ENCODE measurements at regions not wholly inside any gene's neighbourhood (a gene's known extent, or its start where the extent isn't known, plus 50 kb on each side); places are given as distances from the start of the nearest gene placed in this dataset.
"Not testable (repeated sequence)": the region's sequence is repeated elsewhere in the genome, so short reads cannot be mapped to it uniquely, and the experiment has no call there.

DNA sequence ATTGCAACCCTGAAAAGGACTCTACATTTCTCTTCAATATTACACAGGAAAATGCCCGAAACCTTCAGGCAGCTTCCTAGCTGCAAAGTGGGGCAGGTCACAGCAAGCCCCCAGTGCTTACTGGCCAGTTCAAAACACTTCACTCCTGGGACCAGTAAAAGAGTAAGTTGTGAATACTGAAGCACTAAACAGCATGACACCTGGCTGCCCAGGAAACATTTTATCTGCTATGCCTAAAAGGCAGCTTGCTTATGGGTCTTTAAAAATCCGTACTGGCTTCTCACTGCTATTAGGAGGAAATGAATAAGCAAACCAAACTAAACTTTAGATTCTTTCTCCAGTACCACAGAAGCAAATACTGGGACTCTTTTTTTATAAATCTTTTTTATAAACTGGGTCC is 457.9 kb upstream of the ALCAM start:
- no peak for DNase-seq

DNA sequence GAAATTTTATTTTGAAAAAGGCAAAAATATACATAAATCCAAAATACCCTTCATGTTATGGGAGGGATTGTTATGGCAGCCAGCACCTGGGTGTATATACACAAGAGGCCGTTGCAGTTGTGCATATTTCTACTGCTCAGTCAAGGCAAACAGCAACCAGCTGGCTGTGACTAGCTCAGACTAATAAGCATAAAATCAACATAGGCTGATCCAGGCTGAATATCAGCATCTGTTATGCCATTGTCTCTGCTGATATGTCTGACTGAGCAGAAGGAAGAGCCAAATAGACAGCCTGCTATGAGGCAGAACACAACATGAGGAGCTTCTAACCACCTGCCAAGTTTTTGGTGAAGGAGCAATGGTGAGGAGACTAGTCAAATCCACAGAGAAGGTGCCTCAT is 457.5 kb upstream of the ALCAM start:
- no peak for DNase-seq

DNA sequence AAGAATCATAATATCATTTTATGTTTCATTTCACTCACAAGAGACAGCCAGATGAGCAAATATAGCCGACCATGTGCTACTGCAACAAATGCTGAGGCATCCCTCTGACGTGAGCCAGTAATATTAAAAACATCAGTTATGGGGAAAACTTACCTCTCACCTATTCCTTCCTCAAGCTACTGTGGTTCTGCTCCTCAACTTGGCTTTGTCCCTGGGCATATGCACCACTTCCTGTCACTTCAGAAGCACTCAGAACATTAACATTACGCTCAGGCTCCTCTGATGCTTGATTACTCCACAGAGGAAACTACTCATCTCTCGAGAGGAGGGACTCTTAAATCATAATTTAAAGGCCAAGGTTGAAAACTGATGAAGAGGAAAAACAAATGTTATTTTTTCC is 457.0 kb upstream of the ALCAM start:
- no peak for DNase-seq

DNA sequence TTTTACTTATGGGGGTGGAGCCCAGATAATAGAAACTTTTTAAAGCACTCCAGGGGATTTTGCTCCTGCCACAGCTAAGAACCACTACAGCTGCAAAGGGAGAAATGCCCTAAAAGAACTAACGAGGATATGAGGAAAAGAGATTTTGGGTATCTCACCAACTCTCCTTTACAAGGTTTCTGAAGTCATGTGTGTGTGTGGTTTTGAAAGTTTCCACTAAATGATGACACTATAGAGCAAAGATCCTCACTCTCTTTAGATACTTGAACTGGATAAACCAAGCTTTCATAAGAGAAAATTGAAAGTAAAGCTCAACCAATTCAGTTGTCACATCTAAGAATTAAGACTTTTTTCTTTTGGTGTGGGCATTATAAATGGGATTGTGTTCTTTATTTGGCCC is 455.3 kb upstream of the ALCAM start:
- no peak for DNase-seq

DNA sequence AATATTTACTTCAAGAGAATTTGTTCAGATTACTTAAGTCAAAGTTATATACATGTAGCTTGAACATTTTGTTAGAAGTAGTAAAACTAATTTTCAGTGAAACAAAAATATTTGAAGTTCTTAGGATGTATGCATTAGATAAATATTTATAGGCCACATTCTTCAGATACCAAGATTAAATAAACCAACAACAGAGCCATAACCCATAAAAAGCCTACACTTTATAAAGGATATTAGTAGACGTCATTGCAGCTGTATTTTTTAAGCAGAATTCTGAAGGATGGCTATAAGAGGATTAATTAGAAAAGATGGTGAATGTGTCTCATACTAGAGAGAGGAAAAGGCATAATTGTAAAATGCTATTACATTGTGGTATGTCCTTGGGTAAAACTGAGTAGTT is 449.7 kb upstream of the ALCAM start:
- no peak for DNase-seq

DNA sequence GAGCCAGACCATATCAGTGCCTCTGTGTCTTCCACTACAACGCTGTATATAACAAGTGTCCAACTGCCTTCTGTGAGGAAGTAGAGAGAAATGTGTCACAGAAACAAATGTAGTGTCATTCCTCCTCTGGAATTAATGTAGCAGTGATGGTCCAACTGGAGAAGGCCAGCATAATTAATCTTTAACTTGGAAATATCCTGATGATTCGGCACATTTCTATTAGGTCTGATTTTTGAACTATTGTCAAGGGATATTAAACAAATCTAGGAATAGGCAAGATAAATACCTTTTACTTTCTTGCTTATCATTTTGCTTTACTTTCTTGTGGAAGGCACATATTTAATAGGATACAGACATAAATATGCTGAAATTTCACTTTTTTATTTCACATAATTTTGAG is 446.2 kb upstream of the ALCAM start:
- DNase-seq: no peak

DNA sequence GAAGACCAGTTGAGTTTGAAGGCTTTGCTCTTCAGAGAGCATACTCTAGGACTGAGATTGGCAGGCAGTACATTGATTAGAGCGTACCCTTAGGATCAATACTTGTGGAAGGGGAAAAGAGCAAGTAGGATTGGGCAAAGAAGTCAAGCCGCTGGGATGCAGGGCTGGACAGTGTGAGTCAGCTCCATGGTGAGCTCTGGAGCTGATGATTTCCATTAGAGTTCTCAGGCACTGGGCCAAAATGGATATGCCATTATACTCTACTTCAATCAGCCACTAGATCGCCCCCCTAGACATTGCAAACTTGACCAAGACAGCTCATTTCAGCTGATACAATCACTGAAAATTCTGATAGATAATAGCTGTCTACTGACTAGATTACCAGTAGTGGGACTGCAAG is 432.7 kb upstream of the ALCAM start:
- DNase-seq: no peak

DNA sequence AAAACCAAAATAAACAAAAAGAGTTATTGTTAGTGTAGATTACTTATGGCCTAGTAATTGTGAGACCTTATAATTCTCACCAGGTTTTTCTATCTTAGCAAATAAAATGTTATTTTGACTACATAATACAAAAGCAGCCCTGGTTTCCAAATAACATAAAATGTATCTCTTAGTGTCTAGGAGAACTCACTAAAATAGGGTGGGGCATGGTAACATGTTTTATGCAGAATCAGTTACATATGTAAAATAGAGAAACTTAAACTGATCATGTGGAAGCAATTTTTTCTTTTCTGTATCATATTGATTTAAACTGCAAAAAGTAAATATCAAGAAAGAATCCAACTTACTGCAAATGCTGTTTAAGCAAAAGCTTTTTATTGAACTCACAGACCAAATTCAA is 431.1 kb upstream of the ALCAM start:
- DNase-seq: no peak

DNA sequence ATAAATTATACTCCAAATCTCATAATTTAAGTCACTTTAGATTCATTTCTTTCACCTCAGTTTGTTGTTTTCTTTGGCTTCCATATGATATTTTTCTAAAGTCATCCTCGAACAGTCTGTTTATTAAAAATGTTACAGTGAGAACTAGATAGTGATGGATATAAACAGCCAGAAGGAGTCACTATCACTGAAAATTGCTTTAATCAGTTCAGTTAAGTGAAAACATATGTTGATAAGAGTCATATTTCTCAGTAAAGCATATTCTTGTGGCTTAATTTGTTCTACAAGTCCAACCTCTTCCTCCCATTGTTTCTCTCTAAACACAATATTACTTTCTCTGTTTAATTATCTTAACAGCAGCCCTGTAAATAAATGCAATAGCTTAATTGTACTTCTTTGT is 427.5 kb upstream of the ALCAM start:
- DNase-seq: no peak

DNA sequence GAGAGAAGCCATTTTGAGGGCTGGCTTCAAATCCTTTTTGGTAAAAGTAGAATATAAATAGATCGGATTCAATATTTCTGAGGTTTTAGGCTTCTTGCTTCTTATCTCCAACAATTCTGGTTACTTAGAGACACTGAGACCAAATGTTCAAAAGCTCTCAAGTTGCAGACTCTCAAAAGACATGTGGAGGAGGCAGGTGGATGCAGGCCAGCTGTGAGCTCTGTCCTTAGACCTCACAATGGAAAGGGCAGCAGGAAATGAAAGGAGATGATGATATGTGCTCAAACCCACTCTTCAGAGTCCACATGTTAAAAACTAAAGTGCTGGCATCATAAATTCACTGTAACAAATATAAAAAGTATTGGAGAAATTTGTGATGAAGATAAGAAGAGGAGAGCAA is 424.9 kb upstream of the ALCAM start:
- no peak for DNase-seq

DNA sequence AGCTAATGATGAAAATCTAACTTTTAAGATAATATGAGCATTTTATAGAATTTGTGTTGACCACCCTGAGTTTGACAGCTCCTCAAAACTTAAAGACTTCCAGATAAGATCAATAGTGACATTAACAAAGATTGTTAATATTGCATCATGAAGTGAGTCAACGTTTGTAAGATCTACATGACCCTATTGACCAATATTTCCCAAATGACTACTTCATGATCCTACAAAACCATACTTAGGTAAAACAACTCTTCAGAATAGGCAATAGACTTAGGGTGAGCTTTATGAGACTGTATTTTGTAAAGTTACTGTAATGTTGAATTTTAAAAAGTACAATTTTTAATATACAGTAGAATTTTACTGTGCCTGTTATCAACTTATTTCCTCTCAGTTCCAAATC is 422.7 kb upstream of the ALCAM start:
- no peak for DNase-seq

DNA sequence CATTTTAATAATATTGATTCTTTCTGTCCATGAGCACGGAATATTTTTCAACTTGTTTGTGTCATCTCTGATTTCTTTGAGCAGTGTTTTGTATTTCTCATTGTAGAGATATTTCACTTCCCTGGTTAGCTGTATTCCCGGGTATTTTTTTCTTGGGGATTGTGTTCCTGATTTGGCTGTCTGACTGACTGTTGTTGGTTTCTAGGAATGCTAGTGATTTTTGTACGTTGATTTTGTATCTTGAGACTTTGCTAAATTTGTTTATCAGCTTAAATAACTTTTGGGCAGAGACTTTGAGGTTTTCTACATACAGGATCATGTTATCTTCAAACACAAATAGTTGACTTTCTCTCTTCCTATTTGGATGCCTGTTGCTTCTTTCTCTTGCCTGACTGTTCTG is 418.8 kb upstream of the ALCAM start:
- DNase-seq: no peak

DNA sequence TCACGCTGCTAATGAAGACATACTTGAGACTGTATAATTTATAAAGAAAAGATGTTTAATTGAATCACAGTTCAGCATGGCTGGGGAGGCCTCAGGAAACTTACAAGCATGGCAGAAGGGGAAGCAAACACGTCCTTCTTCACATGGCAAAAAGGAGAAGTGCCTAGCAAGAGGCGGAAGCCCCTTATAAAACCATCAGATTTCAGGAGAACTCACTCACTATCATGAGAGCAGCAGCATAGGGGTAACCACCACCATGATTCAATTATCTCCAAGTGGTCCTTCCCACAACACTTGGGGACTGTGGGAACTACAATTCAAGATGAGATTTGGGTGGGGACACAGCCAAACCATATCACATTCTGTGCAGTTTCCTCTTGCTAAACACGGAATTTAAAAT is 416.9 kb upstream of the ALCAM start:
- DNase-seq: not testable (repeated sequence)

DNA sequence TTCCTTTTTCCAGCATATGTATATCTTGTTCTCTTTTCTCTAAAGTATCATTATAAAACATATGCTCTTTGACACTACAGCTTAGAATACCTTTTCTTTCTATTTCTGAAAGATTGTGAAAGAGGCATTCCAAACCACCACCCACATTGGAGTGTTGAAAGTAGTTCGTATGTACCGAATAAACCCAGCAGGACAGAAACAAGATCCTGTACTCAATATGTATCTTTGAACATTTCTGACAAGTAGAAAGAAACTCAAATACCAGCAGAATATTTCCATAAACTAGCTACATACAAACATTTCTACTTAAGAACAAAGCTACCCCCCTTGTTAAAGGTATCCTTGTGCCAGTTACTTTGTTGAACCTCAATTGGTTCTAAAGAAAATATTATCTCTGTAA is 415.3 kb upstream of the ALCAM start:
- no peak for DNase-seq

DNA sequence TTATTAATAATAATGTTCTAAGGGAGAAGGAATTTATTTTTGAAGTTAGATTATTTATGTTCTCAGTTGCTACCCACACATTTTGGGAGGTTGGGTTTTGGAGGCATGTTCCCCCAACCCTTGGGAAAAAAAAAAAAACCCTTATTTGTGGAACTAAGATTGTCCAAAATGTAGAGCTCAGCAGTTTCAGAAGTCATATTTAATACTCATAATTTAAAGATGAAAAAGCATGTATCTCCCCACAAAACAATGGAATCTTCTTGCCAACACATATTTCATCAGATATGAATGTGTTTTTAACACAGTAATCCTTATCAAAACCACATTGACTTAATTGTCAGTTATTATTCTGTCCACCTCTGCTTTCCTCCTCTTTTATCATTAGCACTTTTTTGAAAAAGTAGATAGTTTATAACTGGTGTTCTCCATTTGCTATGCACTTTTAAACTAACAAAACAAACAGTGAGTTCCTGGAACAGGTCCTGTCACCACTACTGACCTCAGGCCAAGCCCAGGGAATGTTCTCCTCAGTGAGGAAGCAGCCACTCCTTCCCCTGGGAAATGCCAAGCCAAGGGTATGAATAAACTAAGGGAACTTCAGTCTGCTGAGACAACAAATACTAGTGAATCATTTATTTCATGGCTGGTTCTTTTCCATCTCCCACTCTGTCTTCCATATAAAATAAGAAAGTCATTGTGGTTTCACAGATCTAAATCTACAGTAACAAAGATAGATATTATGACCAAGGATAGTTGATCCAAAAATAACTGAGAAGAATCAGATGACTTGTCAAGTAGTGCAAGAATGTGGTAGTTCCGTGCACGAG is 414.4 kb upstream of the ALCAM start:
- DNase-seq: no peak

DNA sequence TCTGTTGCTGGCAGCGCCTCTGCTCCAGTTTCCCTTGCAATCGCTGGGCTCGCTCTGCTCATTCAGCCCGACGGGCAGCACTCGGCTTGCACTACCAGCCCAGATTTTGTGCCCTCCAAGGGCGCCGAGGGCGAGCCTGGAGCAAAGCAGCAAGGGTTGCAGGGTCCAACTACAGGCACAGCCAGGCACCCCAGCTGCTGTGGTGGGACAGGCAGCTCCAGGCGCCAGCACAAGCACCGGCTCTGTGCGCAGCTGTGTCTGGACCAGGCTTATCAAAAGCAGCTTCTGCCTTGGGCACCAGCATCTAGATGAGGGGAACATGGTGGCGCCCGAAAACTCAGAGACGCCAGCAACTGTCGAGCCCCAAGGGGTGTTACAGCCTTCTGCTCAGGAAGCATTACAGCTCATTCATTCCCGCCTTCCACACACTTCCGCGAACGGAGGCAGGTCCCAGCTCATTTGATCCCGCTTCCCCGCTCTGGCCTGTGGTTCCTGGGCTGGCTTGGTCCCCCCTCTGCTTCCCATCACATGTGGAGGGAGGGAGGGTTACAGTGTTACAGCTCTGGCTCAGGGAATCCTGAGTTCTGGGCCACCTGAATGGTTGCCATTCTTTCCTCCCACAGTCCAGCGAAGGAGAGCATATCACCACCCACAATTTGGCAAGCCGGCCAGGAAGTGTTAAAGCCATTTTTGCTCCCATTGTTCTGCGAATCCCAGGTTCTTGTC is 409.9 kb upstream of the ALCAM start:
- DNase-seq: no peak

DNA sequence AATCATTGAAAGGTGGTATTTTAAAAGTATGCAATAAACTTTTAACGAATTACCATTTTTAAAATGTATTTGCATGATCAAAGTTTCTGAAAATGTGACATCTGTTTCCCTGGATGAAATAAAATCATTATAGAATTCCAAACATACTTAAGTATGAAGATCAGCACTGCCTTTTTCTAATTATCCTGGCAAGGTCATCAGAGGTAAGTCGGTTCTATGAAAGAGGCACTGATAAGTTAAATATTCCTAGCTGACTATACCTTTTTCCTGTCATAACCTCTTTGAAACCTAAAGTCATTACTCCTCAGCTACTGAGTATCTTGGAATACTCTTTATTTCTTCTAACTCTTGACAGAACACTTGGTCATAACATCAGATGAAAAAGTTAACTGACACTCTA is 406.1 kb upstream of the ALCAM start:
- DNase-seq: no peak

DNA sequence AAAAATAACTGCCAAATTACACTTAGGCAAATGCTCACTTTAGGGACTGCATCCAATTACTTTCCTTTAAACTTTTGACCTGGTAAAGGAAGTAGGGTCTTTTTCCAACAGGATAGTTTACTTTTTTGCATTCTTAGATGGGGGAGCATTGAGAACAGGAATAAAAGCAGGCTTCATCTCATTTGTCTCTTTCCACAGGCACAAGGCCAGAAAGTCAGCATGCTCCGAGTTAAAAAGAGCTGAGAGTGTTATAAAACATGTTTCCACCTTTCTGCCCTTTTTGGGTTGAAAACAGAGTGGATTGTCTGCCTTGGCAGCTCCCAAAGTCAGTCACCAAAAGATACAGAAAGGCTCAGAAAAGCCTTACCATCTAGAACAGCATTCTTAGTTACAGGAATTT is 404.9 kb upstream of the ALCAM start:
- DNase-seq: no peak

DNA sequence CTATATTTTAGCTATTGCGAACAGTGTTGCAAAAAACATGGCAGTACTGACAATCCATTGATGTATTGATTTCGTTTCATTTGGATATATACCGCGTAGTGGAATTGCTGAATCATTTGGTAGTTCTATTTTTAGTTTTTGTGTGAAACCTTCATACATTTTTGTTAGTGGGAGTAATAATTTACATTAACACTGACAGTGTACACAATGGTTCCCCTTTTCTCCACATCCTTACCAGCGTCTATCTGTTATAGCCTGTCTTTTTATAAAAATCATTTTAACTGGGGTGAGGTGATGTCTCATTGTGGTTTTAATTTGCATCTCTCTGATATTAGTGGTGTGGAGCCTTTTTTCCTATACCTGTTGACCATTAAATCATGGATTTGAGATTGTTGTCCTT is 392.4 kb upstream of the ALCAM start:
- no peak for DNase-seq

DNA sequence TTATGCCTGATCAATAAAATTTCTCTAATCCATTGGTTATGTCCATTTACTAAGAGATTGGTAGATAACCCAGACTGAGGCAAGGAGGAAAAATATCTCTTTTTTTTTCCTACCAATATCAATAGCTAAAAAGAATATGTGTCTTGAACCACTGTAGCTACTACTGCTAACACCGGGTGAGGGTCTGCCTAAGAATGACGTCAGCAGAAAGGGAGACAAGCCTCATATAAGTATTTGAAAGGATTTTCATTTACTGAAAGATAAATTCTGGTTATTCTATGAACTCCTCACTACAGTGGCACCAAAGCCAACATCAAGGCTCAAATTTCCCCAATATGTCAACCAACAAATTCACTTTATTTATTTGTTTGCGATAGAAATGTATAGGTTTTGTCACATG is 389.0 kb upstream of the ALCAM start:
- no peak for DNase-seq

DNA sequence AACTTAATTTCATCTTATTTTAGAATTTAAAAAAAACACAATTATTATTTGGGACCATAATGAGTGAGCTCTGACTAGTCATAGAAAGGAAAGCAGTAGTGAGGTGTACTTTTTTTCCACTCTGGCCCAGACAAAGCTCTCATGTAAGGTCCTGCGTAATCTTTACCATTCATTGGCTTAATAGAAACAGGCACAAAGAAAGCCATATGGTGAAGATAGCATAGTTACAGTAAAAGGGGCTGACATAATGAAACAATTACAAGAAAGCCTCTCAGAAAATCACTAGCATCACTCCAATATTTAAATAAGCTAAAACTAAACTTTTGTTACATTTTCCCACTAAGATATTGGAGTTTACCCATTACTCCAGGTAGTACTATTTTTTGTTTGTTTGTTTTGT is 384.6 kb upstream of the ALCAM start:
- DNase-seq: no peak

DNA sequence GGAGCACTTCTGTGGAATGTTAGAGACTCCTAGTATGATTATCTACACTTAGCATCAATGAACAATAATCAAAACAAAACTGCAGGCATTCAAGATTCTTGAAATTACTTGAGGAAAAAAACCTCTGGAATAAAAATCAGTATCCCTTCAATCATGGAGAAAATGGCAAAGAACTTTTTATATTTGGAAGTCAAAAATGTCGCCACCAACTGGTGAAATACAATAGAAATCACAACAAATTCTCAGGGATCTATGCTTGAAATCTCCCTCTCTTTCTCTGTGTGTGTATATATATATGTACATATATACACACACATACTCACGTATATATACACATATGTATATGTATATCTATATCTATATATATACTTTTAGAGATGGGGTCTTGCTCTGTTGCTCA is 378.9 kb upstream of the ALCAM start:
- no peak for DNase-seq

DNA sequence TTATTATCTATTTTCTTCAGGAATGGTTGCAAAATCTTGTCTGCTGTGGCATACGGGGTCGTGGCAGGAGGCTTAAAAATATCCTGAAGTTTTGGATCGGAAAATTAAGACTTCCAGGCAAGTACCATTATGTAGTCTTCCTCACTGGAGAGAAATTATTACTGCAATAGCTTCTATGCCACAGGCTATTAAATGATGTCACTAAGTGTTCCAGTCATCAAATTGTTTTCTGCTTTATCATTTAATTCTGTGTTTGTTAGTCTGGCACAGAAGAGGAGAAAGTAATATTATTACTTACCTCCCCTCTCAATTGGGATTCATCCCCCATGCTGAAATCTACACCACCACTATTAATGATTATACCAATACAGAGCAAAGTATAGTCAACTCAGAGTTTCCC is 378.2 kb upstream of the ALCAM start:
- DNase-seq: no peak

DNA sequence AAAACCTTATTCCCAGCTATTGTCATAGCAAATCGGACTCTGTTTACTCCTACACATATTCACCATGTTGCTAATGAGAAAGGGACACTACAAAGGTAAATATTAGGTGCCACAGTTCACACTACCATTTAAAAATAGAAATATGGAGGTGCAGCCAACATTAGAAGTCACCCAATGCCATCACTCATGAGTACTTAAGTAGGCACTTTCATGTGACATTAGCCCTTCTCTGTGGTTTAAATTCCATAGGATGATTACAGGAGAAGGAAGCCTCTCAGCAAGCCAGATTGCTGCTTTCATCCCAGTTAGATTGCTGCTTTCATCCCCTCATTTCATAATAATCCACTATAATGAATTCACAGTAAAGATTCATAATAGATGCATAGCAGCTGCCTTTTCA is 376.8 kb upstream of the ALCAM start:
- no peak for DNase-seq

DNA sequence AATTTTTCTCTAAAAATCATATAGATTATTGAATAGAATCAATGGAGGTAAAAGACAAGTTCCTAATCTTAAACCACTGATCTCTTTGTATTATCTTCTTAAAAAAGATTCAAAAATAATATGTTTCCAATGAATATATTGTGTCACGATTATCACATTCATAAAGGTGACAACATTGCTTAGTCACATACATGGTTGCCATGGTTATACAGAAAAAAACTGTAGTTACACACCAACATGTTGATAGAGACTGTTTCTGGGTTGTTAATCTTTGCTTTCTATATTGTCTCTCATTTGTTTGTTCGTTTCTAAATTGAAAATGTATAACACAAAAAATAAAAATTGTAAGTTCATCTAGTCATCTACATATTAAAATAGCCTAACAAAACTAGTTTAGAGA is 376.0 kb upstream of the ALCAM start:
- DNase-seq: no peak

Measured in stimulated activated CD4-positive, alpha-beta T cell treated with anti-CD3 and anti-CD28 coated beads, Interleukin-4, amount 100 ng/mL, for 24 hours (primary cell).